Smooth muscle cell of the brain vasculature (primary cell): ENCODE measurements at regions not wholly inside any gene's neighbourhood (a gene's known extent, or its start where the extent isn't known, plus 50 kb on each side); places are given as distances from the start of the nearest gene placed in this dataset.

ENCODE experiments used
- DNase-seq: peaks from one replicate; pipeline ENCODE4 v3.0.0-alpha.2; 2012; ENCODE audit warnings: low read depth, low spot score

DNA sequence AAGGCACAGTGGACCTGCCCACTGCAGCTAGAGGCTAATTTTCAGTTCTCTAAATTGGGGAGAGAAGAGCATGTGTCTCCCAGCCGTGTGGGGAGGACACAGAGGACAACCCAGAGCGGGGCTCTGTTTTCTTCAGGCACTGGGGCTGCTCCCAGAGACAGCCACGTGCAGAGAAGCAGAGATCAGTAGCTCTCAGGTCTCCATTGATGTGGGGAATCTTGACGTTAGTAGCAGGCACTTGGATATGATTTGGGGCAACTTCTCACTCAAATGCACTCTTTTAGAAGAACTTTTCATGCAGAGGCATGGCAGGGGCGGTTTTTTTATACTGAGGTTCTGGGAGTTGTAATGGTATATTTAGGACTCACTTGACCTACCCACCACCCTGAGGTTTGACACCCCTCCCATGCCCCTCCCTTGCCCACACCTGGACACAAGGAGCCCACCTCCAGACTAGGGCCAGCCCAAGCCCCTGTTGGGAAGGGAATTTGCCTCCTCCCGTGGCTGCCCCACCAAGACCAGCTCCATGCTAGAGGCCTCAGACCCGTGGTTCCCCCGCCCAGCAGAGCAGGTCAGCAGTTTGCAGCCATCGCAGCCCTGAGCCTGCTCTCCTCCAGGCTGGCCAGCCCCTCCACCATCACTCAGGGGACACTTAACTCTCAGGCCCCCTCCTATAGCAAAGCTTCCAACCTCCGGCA is 94.2 kb upstream of the RTL6 start:
- no peak for DNase-seq

DNA sequence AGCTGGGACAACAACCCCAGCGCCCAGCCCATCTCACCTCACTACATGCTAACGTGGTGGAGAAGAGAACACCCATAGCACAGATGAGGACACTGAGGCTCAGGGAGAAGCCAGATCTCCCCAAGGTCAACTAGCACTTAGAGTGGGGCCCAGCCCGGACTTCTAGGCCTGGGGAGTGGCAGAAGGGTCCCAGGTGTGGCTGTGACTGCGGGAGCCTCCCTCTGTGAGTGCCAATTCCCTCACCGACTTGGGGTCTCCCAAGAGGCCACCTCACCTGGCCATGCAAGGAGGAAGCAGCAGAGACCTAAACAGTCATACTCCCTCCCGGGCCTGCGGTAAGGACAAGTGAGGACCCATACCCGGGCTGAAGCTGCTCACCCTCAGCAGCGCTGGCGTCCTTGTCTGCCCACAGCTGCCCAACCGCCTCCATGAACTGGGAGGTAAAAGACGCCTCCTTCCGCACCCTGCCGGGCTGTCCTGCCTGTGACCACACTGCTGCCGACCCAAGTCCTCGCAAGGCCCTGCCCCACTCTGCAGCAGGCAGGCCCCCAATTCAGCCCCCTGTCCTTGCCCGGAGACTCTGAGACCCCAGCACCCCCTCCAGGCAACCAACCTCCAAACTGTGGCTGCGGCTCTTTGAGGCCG is 93.2 kb upstream of the RTL6 start:
- no peak for DNase-seq

DNA sequence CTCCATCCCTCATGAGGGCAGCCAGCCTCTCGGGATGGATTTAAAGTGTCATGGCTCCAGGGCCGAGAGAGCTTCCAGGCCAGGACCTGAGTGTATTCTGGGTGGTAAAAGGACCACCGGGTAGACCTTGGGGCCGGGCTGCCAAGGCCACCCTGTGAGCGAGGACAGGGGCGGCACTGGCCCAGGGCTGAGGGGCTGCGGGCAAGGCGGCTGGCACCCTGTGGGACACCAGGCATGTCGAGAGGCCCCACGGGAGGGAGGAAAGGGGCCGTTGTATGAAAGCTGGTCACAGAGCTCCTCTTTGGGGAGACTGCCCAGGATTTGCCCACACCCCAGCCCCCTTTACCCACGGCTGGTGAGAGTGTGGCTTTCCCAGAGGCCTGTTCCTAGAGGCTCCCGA is 92.3 kb upstream of the RTL6 start:
- no peak for DNase-seq

DNA sequence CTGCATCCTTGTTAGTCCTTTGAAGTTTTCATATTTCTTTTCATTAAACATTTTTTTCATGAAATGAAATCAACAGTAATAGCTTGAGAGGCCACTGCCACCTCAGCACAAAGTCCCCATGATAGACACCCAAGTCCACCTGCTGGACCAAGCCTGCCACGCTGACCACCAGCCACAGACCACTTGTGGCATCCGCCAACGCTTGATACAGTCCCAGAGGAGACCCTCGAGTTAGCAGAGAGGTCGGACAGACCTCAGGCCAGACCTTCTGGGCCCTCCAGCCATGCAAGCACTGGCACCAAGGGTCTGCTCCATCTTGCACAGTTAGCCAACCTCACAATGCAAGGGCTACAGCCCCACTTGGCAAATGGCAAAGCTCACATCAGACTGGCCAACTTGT is 91.8 kb upstream of the RTL6 start:
- DNase-seq, result no peak

DNA sequence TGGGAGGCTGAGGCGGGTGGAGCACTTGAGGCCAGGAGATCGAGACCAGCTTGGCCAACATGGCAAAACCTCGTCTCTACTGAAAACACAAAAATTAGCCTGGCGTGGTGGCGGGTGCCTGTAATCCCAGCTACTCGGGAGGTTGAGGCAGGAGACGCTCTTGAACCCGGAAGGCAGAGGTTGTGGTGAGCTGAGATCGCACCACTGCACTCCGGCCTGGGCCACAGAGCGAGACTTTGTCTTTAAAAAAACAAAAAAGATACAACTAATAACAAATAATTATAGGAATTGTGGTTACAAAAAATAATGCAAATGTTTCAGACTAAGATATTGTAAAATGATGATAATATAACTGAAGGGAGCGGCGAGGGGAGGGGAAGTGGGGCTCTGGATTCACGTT is 90.3 kb upstream of the RTL6 start:
- no peak for DNase-seq

DNA sequence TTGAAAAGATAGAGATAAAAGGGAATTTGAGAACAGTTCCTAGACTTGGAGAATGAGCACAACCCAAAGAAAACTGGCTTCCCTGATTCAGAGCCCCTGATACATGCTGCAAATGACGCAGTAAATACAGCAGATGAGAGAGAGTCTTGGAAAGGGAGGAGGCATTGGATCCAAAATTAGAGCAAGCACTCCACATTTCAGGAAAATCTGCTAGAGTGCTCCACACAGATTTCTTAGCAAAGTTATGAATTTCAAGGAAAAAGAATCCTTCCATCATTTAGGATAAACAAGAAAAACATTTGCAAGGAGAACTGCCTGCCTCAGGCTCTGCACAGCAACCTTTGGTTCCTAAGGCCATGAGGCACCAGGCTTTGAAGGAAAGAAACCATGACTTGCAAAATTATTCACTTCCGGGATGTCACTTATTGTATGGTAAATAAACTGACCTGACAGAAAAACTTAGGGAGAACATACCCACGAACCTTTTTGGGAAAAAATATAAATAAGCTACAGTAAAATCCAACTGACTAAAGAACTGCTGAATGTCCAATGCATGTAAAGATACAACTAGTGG is 89.8 kb upstream of the RTL6 start:
- no peak for DNase-seq

DNA sequence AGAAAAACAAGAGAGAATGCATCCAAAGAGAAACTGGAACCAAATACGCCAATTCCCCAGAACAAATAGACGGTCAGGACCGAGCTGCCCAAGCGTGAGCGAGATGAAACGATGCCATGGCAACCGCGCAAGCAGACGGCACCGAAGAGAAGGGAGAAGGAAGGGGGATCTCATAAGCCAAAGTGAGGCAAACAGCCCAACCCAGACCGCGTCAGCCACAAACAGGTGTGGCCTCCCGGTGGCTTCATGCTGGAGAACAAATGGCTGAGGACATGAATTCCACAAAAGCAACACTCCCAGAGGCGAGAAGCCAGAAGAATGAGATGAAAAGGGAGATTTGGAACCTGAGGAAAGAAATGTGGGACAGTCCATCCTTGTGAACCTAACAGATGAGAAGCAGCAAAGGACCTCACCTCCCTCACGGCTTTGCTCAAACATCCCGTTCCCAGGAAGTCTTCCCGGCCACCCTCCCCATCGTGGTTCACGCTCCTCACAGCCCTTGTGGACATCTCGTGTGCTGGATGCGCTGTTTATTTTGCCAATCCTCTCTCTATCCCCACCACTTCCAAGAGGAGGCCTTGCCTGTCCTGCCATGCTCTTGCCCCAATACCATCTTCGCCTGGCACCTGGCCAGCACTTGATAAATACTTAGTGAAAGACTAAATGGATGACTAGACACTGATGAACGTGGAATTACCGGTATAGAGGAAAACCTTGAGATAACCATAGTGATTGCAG is 89.1 kb upstream of the RTL6 start:
- DNase-seq, result no peak

DNA sequence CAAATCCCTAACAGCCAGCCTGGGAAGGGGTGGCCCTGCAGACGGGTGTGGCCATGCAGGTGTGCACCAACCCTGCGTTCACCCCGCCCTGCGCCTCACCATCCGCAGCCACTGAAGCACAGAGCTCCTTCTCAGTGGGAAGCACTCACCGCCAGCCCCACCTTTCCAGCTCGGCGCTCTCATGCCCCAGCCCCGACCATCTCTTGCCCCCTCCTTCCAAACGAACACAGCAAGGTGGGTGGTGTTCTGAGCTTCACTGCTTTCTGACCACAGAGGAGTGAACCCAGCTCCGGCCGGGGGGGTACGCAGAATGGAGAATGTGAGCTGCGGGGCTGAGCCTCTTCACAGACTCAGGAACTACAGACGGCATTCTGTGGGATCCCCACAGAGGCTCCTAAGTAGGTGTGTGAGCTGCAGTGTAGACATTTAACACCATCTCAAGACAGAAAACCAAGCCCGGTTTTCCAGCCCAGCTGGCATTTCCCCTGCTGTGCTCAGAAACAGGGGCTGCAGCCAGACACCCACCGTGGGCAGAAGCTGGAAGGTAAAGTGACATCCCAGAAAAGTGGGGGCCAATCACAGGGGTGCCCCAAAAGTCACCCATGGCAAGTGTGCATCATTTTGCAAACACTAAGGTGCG is 88.4 kb upstream of the RTL6 start:
- no peak for DNase-seq

DNA sequence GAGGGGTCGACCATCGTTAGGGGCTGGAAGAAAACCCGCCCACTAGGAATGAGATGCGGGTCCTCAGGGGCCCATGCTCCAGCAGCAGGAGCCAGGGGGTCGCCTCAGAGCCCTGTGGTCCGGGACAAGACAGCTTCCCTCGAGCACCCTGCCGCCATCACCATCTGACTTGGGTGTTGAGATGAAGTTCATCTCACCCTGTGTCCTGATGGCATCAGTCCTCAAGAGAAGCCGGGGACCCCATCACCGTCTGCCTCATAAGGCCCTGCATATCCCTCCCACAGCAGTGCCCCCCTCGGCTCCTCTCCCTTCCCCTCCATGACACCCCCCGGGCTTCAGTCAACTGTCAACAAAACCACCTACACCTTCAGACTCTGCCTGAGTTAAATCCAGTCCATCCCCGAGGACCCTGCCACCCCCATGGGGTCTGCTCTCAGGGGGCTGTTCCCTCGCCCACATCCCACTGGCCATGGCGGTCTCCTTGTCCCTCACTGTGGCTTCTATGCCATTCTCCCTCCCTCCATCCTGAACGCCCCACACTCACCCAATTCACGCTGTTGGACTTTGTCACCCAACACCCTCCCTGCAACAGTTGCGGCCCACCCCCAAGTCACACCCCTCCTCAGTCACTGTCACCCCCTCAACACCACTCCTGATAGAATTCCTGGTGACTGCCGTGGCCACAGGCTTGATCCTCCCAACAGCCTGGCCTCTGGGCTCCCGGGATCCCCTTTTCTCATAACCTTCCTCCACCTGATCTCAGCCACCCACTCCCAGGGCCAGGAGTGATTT is 87.7 kb upstream of the RTL6 start:
- DNase-seq, result no peak

DNA sequence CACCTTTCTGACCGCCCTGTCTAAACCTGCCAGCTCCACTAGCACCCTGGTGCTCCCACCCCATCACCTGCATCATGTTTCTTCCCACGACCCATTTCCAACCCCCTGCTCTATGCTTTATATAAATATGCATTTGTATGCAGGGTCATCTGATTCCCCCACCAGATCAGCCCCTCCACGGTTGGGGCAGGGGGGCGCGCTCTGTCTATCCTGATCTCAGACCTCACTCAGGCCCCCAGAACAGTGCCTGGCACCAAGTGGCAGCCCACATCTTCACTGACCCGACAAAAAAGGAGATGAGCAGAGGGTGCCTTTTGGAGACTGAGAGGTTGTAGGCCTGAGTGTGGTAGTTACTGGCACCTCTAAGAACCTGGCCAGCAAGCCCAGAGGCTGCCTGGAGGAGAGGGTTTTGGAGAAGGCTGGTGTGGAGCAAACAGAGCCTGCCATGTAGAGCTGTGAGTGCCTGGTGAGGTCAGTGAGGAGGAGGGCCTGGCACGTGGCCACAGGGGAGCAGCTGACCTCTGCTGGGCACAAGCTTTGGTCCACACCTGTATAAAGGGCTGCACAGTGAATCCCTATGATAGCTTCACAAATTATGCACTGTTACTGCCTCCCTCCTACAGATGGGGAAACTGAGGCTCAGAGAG is 86.3 kb upstream of the RTL6 start:
- no peak for DNase-seq

DNA sequence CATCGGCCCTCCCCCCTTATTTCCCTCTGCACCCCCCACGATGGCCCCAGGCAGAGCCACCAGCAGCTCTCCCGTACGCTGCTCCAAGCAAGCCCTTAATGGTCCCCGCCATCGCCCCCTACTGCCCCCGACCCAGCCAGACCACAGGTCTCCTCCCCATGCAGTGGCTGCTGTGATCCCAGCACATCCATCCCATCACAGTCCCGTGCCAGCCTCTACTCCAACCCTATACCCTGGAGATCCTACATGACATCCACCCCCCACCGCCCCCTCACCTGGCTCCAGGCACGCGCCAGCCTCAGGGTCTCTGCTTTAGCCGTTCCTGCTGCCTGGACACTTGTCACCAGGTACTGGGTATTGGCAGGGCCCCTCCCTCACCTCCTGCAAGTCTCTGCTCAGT is 85.8 kb upstream of the RTL6 start:
- DNase-seq, result no peak

DNA sequence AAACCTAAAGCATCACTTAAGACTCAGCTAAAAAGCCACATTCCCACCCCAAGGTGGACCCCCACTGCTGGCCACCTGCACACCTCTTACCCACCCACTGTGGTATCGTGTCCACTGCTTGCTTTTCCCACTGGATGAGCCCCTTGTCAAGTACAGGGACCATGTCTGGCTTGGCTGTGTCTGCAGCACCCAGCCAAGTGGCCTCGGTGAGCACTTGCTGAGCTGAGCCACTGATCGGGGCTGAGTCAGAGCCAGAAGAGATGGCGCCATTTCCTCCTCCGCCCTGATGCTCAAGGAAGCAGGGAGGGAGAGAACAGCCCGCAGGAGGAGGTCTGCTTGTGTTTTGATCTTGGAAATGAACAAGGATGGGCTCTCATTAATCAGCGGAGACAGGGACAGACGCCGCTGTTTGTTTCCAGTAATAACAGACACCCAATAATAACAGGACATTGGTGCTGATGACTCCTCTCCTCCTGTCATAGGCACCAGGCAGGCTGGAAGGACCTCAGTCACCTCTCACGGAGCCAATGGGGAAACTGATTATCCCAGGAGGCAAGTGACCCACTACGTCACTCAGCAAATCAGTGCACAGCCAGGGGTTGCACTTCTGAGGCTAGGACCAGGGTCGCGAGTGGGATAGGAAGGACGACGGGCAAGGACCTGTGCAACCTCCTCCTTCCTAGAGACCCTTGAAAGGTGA is 85.2 kb upstream of the RTL6 start:
- no peak for DNase-seq

DNA sequence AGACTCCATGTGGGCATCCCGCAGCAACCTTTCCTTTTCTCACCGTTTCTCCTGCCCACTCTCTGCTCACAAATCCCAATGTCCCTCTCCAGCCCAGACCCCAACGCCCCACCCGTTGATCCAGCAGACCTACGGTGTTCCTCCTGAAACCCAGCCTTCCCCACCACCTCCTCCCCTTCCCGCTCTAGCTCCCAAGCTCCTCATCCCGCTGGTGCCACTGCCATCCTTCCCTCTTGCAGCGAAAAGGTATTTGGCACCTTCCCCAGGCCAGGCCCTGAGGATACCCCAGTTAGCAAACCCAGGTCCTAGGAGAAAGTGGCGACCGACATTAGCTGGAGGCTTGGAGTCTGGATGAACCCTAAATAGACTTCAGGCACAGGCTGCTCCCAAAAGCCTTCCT is 84.0 kb upstream of the RTL6 start:
- no peak for DNase-seq

DNA sequence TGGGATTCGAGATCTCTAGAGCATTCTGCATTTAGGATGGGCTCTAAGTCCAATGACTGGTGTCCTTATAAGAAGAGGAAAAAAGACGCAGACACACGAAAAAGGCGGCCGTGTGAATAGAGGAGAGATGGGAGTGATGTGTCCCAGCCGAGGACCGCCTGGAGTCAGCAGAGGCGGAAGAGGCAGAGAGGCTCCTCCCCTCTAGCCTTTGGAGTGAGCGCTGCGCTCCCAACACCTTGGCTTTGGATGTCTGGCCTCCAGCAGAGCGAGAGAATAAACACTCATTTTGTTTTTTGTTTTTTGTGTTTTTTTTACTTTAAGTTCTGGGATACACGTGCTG is 83.0 kb upstream of the RTL6 start:
- DNase-seq, result no peak

DNA sequence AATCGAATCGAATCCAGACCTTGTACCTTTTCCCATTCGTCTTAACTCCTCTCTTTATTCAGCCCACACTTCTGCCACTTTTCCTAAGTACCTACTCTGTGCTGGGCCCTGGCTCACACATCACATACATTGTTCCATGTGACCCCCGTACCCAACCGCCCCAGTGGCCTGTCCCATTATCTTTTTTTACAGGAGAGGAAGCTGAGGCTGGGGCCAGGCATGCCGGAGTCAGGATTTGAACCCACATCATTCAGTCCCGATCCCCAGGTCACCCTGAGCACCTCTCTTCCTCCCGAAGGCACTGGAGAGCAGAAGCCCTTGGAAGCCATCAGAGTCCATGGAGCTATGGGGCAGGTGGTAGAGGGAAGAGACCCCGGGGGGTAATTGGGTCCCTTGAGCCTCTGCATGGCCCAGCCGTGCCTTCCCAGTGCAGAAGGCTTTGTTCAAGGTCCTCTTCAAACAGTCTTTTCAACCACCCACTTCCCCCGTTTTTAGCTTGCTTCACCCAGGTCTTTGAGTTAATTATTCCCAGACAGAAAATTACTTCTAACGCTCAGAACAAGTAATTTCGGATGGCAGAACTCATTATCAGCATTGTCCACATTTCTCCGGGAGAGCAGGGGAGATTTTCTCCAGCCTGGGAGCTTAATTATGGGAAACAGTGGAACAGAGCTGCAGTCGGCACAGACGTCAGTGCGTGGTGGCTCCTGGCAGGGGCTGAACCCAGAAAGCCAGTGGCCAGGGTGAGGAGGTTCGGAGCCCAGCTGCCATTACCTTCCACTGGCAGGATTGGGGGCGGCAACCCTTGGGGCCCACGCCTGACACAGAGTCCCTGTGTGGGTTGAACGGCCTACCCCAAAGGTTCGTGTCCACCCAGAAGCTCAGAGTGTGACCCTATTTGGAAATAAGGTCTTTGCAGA is 82.4 kb upstream of the RTL6 start:
- no peak for DNase-seq

DNA sequence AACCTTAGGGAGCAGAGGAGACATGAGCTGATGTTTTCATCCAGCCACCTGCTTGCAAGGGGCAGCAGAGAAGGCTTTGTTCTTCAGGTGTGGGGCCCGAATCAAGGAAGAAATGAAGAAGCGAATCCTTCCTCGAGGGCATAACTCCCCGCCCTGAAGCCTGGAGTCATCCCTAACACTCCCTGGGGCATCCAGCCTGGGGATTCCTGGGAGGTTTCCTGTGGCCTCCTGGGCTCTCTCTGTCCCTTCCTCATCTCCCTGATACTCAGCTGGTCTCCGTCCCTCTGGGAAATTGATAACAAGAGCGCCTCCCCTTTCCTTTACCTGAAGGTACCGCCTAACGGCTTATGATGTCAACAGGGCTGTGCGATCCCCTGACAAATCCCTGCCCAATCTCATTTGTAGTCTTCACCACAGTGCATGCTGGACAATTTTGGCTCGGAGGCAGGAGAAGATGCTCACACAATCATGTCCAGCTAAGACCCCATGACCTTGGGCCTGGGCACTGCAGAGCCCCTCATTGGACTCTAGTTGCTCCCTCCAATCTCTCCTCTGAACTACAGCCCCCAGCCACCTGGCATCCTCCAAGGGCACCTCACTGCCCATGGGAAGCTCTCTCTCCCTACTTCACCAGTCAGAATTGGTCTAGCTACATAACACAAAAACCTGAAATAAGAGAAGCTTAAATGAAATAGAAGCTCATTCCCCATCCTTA is 80.6 kb upstream of the RTL6 start:
- no peak for DNase-seq

DNA sequence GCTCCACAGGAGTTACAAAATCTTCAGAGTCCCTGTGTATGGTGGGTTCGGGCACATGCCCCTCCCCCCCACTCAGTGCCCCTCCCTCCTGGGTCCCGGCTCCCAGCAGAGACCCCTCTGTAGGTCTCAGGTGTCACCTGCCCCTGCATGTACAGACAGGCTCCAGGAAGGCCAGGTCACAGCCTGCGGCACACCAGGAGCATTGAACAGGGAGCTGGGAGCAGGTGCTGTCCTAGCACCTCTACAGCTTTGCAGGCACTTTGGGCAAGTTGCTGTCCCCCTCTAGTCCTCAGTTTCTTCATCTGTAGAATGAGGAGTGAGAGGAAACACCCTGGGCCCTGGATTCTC is 80.1 kb upstream of the RTL6 start:
- DNase-seq, result no peak

DNA sequence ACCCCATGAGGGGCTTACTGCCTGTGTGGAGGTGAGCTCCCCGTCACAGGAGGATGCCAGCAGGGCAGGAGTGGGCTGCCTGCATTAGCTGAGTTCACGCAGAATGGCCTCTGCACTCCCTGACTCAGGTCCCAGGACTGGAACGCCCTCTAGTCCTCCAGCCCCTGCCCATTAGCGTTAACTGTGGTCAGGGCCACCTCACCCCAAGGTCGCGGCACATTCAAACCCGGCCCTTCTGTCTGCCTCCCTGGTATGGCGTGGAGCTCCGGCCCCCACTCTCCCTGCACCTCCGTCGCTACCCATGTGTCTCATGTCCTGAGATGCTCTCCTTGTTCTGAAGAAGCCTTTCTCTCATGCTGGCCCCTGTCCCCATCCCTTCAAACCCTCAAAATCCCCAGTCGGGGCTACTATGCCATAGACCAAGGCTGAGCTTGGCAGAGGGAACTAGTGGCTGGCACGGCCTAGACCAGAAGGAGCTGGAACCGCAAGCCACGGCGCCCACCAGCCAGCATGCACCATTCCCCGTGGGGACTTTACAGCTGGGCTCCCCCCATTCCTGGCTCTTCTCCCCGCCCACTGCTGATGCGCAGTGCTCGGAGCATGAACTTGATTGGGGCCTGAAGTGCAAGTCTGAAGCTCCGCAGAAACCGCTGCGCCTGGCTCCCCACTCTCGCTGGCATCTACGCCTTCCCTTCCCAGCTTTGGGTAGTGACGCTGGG is 79.5 kb upstream of the RTL6 start:
- DNase-seq, result no peak
